CD1c-positive myeloid dendritic cell (primary cell): ENCODE measurements at regions not wholly inside any gene's neighbourhood (a gene's known extent, or its start where the extent isn't known, plus 50 kb on each side); places are given as distances from the start of the nearest gene placed in this dataset.
"Not testable (repeated sequence)": the region's sequence is repeated elsewhere in the genome, so short reads cannot be mapped to it uniquely, and the experiment has no call there.

Experiments
- DNase-seq: peaks from one replicate; pipeline ENCODE4 v3.0.0-alpha.2; 2016; ENCODE audit errors: extremely low spot score

DNA sequence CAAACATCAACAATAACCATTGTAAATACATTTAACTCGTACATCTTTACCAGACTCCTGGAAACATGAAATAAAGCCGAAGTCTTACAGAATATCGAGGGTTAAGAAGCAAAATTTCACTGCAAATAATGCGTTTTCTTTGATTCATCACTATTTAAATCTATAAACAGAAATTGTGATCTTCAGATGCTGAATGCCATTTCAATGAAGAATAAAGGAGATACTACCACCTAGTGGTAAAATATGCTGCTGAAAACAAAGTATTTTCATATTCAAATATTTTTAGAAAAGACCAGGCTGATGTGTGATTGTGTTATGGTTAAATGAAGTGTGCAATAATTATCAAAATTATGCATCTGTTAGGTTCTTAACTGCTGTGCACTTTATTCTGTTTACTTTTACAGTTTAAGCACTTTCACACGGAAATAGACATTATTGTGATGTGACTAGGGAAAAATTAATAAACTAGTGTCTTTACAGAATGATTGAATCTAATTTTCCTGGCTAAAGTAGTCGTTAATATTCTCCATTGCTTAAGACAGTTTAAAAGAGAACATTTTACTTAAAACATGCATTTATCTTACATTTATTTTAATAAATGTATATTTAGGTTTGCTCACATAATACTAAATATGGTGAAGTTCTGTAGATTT is 1093.1 kb downstream of the MRPL39 start:
- DNase-seq = peak; percentile 31

DNA sequence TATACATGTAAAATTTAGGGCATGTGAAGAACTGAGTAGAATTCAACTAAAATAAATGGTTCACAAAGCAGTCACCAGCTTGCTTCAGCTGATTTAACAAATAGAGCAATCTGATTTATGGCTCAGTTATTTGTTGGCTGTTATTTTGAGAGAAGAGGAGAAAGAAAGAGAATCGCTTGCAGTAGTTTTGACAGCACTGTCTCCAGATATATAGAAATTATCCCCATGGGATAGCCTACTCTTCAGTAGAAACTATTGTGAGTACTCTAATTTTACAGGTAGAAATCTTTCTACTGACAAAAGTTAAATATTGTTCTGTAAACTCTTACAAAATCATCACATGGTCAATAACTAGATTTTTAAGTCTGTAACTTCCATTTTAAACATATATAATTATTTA is 1098.2 kb downstream of the MRPL39 start:
- no peak for DNase-seq

DNA sequence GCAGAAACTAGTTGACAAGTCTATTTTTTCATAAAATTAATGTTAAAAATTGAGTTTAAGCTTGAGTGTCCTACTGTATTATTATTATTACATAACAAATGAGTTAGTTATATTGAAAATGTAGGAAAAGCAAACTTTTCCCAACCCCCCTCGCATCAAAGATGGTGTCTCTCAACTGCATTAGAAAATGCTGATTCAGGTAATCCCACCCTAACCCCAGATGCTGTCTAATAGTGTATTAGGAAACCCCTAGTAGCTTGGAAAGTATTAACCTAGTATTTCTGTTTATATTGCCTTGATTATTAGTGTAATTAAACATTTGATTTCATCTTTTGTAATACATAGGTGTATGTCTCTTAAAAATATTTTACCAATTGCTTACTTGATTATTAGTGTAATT is 1120.3 kb downstream of the MRPL39 start:
- DNase-seq = no peak

DNA sequence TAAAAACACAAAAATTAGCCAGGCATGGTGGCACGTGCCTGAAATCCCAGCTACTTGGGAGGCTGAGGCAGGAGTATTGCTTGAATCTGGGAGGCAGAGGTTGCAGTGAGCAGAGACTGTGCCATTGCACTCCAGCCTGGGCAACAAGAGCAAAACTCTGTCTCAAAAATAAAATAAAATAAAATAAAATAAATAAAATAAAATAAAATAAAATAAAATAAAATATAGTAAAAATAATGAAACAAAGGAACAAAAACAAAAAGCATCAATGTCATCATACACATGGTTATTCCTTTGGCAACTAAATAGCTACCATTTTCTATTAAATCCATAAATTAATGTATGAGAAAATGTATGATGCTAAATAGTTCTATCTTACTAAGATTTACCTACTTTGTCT is 1123.9 kb downstream of the MRPL39 start:
- not testable (repeated sequence) for DNase-seq

DNA sequence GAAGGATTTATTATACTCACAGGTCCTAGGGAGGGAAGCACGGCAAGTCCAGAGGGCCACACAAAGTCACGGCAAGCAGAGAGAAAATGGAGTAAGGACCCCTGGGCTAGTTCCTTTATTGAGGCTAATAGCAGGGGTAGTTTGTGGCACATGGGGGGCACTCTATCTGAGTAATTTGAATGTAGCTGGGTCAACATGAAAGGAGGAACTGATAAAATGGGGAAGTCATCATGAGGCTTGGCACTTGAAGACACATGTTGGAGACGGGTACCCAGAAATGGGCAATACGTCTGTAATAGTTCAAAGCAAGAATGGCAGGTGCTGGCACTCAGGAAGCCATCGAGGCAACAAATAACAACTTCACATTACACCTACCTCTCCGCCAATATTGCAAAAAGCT is 1136.4 kb downstream of the MRPL39 start:
- peak; percentile 2 for DNase-seq

DNA sequence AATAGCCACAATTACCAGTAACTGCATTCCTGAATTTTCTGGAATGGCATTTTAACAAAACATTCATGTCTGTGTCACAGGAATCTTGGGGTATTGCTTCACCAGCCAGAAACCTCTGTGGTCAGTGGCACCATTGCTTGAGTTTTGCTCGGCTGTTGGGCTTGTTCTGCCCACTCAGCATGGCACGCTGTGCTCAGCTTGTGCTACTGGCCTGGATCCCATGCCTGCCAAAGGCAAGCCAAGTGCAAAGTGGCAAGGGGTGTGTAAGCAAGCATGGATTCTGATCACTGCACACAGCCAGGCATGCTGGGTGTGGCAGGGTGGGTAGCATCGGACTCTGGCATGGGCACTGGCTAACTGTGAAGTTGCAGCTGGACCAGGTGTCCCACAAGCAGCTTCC is 1150.9 kb downstream of the MRPL39 start:
- DNase-seq = no peak

DNA sequence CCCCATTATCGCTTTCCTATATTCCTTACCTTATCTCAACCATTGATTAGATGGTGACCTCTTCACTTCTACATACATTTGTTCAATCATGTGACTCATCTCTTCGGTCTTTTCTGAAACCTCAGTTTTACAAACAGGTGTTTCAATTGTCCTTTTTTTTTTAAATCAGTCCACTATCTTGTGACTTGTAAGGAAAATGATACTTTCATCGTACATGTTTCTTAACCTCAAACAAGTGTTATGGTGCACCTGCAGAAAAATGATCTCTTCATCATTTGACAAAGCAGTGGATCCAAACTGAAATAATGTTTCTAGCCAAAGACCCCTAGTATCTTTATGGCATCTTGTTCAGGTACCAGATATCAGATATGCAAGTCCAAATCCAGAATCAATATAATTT is 1157.2 kb downstream of the MRPL39 start:
- DNase-seq = no peak

DNA sequence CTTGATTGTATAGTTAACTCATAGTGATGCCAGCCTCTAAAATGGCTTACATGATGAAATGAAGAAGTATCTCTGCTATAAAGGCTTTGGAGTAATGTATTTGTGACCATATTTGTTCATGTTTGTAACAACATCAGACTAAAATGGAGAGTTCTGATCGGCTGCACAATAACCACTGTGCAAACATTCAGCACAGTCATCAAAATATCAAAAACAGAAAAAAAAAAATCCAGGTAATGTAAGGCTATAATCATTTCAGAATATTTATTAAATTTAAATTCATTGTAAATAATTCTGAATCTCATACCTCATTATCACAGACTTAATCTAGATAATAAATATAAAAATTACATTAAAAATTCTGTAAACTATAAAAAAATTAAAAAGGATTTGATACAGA is 1161.8 kb downstream of the MRPL39 start:
- DNase-seq = no peak

DNA sequence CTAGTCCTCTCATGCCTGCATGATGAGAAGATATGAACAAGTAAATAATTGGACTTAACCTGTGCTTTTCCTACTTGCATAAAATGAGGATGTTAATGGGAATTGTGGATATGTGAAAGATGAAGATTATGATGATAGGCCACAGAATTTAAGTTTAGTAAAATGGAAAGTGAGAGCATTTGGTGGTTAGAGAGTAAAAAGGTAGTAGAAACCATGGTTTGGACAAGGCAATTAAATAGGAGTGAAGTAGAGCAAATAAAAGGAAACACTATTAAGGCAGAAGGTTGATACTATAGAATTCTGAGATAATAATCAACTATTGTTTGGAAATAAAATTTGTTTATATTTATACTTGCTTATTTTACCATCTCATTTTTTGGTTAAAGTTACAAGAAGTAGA is 1162.5 kb downstream of the MRPL39 start:
- DNase-seq = no peak

DNA sequence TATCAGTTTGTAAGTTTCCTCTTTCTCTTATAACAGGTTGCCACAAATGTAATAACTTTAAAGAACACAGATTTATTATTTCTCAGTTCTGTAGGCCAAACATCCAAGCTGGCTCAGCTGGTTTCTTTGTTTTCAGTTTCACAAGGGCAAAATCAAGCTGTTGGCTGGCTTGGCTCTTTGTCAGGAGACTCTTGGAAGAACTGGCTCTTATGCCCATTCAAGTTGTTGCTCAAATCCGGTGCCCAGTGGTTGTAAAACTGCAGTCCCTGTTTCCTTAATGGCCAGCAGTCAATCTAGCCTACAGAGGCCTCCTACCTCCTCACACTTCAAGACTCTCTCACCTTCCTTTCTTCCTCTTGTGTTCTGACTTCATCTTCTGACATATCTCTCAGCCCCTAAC is 1171.0 kb downstream of the MRPL39 start:
- DNase-seq = no peak

DNA sequence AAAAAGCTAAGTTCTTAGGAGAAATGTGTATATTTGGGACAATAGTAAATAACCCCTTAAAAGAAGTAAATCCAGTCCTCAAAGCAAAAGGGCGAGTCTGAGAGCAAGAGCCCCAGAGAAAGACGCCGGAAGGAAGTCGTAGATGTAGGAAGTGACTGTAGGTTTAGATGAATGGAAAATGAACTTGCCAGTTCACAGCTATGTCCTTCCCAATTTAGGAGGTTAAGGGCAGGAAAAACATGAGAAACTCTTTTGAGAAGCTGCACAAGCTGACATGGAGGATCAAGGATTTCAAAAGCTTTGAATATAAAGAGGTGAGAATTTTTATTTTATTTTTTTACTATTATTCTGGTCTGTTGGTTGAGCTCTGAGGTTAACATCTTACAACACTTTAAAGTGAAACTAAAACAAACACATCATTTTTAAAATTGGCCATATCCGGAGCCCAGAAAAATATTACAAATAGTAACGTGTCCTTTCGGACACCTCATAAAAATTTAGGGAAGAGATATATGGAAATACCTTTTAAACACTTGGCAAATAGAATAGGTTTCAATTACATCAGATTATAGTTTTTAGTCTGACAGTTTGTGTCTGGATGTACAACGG is 1178.6 kb downstream of the MRPL39 start:
- peak; percentile 35 for DNase-seq

DNA sequence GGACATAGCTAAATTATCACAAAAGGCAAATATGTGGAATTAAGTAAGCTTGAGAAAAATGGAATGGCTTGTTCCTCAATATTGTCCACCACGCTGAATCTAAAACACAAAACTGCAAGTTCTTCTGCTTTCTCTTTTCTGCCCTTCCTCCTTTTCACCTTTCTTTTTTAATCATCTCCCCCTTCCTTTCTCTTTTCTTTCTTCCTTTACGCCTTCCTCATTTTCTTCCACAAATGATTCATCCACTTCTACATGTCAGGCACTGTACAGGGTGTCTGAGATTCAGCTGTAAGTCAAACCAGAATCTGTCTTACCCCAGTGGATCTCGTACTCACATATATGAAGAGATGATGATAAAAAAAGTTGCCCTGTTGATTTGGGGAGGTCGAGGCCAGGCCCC is 1182.5 kb downstream of the MRPL39 start:
- peak; percentile 33 for DNase-seq

DNA sequence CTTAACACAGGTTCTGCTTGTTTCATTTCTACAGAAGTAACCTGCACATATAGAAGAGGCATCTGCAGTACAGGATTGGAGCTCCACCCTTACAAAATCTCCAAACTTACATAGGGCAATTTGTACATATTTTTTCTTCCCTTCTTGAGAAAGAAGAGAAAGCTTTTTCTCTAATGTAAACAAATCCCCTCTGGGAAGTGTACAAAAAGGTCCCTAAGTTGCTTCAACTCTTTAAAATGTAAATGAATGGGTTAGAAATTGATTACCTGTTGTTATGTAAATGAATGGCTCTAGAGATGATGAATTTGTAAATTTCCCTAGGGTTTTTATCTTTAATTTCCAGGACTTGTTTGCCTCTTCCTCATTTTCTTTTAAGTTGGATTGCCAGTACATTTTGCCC is 1183.7 kb downstream of the MRPL39 start:
- DNase-seq = no peak

DNA sequence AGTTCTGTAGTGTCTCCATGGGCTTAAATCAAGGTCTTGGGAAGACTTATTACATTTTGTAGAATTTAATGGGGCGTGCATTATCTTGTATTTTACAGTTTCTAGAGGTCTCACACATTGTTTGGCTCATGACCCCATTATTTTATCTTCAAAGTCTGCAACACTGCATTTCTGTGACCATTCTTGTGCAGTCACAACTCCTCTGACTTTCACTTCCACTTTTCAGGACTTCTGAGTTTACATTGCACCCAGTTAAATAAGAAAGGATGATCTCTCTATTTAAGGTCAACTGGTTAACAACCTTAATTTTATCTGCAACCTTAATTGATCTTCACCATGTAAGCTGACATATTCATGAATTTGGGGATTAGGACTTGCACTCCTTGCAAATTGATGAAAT is 1186.6 kb downstream of the MRPL39 start:
- DNase-seq = peak; percentile 43

DNA sequence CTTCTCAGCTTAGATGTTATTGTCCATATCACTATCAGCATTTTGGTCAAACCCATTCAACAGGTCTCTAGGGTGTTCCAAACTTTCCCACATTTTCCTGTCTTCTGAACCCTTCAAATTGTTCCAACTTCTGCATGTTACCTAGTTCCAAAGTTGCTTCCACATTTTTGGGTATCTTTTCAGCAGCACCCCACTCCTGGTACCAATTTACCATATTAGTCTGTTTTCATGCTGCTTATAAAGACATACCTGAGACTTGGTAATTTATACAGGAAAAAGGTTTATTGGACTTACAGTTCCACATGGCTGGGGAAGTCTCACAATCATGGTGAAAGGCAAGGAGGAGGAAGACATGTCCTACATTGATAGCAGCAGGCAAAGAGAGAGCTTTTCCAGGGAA is 1187.6 kb downstream of the MRPL39 start:
- DNase-seq = not testable (repeated sequence)

DNA sequence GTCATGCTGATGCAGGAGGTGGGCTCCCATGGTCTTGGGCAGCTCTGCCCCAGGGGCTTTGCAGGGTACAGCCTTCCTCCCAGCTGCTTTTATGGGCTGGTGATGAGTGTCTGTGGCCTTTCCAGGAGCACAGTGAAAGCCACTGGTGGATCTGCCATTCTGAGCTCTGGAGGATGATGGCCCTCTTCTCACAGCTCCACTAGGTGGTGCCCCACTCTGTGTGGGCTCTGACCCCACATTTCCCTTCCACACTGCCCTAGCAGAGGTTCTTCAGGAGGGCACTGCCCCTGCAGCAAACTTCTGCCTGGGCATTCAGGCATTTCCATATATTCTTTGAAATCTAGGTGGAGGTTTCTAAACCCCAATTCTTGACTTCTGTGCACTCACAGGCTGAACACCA is 1188.6 kb downstream of the MRPL39 start:
- DNase-seq = no peak

DNA sequence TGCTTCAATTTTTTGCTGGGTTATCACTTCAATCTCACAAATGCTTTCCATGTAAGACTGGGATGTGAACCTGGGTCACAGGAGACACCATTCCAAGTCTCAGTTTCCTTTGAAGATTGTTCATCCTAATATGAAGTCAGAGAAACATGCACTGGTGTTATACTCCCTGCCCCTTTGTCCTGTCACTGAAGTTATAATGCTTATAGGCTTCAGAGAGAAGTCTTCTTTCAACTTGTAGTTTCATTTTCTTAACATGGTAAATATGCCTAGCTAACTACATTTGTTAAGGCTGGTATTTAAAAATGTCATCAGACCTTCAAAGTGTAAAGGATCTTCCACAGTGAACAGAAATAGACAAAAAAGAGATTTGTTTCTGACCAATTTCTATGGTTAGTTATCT is 1195.9 kb downstream of the MRPL39 start:
- DNase-seq = no peak

DNA sequence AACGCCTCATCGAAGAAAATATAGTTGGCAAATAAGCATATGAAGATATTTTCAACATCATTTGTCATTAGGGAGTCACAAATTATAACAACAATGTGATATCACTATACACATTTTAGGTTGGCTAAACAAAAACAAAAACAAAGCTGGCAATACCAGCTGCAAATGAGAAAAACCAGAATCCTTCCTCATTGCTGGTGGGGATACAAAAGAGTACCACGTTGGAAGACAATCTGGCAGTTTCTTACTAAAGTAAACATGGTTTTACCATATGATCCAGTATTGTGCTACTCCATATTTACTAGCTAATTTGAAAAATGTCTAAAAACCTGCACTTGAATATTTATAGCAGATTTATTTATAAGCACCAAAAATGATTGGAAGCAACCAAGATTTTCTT is 1204.1 kb downstream of the MRPL39 start:
- DNase-seq = no peak

DNA sequence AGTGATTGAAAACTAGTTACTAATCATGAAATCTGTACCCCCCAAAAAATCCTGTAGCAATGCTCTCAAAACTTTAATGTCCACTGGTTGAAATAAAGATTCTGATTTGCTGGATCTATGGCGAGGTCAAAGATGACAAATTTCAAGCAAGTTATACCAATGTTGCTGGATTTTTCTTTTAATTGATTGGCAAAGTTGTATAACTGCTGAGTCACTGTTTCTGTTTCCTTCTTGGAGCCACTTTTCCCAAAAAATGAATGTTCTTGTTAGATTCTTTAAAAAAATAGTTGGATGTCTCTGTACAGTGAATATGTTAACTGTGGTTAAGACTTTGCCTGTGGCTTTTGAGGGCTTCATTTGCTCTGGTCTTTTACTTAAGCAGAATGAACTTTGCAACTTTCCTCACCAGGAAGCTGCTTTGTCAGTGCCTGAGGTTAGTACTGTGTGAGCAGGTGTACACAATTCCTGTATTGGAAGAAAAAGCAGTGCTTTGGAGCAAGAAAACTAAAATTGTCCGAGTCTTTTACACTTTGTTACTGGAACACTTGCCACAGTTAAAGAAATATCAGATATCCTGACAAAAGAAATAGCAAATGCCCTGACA is 1211.9 kb downstream of the MRPL39 start:
- no peak for DNase-seq

DNA sequence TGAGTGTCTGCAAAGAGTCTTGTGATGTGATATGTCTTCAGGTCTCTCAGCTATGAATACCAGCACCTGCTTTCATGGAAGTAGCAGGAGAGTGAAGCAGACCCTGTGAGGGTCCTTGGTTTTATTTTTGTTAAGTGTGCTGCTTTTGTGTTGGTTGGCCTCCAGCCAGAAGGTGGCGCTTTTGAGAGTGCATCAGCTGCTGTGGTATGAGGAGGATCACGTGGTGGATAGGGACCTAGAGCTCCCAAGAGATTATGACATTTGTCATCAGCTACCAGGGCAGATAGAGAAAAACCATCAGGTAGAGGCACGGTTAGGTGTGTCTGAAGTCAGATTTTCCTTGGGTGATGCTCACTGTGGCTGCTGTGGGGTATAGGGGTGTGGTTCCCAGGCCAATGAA is 1232.1 kb downstream of the MRPL39 start:
- peak; percentile 30 for DNase-seq

DNA sequence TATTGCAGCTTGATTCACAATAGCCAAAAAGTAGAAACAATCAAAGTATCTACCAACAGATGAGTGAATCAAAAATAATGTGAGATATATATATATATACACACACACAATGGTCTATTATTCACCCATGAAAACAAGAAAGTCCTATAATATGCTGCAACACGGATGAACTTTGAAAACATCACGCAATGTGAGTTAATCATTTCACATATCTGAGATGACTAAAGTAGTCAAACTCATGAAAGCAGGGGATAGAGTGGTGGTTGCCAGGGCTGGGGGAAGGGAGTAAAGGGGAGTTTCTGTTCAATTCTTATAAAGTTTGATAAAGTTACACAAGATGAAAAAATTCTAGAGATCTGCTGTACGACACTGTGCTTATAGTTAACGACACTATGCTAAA is 1234.8 kb downstream of the MRPL39 start:
- no peak for DNase-seq

DNA sequence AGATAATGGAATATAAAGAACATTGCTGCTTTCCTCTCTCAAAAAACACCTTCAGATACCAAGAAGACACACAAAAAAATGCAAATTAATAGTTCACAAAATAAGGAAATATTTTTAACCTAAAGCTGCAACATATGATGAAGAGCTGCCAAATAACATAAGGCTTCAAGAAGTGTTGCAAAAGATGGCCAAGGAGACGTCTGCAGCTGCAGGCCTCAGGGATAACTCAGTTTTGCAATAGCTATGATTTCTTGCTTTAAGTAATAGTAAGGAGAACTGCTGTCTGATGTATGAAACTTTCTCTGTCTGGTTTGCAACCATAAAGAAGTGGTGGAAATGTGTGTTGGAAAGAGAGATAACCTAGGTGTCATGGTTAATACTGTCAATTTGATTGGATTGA is 1237.5 kb downstream of the MRPL39 start:
- DNase-seq = no peak

DNA sequence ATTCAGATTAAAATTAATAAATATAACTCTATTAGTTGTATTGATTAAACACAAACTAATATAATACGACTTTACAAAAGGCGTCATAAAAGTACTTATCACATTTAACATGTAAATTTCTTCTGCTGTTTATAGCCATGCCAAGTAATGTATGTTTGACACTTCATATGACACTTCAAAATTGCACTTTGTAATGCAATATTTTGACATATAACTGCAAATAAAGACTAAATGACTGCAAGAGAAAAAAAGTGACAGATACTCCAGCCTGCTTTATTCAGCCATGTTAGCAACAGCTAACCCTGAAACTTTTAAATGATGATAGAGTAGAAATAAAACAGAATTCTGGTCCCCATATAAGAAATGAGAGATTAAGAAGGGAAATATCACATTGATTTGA is 1238.0 kb downstream of the MRPL39 start:
- DNase-seq = no peak

DNA sequence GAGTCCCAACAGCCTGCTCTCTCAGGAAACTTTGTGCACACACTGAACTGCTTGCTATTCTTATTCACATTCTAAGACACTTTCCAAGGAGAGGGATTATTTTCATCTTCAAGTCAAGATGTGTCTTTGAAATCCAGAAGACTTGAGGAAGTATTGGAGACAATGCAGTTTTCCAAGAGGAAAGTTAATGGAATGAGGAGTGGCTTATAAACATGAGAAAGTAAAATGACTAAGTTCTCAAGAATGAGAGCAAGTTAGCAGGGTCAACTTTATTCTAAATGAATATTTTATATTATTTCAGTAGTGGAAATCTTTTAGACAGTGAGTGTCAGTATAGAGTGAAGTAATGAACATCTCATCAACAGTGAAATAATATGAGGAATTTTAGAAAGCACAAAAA is 1239.3 kb downstream of the MRPL39 start:
- no peak for DNase-seq
